Testis (tissue), 2 donors: ENCODE measurements at regions not wholly inside any gene's neighbourhood (a gene's known extent, or its start where the extent isn't known, plus 50 kb on each side); places are given as distances from the start of the nearest gene placed in this dataset.

Experiments used
- DNase-seq: peaks from one replicate; pipeline ENCODE4 v3.0.0-alpha.2; 2019
- H3K27ac ChIP-seq, 2 donors: fragments of 200-600 bp; sonication (generic); one replicate each; pipeline ENCODE4 v1.5.1; 2019
- H3K27me3 ChIP-seq: fragments of 200-600 bp; sonication (generic); one replicate; pipeline ENCODE4 v1.5.1; 2019
- H3K36me3 ChIP-seq: fragments of 200-600 bp; sonication (generic); one replicate; pipeline ENCODE4 v1.5.1; 2017; ENCODE audit warnings: low read depth; ENCODE audit errors: missing control alignments
- H3K4me1 ChIP-seq: fragments of 200-600 bp; sonication (generic); one replicate; pipeline ENCODE4 v1.5.1; 2019
- H3K4me3 ChIP-seq, 2 donors: fragments of 200-600 bp; sonication (generic); one replicate each; pipeline ENCODE4 v1.5.1; 2017 to 2019
- H3K9me3 ChIP-seq: fragments of 200-600 bp; sonication (generic); one replicate; pipeline ENCODE4 v1.5.1; 2017
- CTCF ChIP-seq, 3 experiments: fragments of 450-650 bp in 2 of 3; fragments of 200-600 bp in 1 of 3; sonication (generic) in 1 of 3; IDR thresholded peaks; one replicate each; pipeline ENCODE4 v1.5.1; 2016 to 2019; ENCODE audit warnings: antibody characterized with exemption in 3 of 3, mild to moderate bottlenecking in 2 of 3, moderate library complexity in 1 of 3
- POLR2A ChIP-seq: fragments of 450-650 bp; IDR thresholded peaks from one replicate; pipeline ENCODE4 v1.6.1; 2017; ENCODE audit warnings: antibody characterized with exemption, mild to moderate bottlenecking, moderate library complexity
- WGBS, 2 donors: methylation state at CpG; one replicate each; pipeline ENCODE4 v1.1.5; 2018; 5-methylcytosine and 5-hydroxymethylcytosine counted together
- intact Hi-C: fragments of 100-400 bp; cut with DNase I; formaldehyde crosslinking; loops from one replicate; pipeline ENCODE4 v1.15.1; 2023; ENCODE audit warnings: low total_unique reads

GRCh38 chr5:126271141-126271540 is 152.1 kb upstream of the GRAMD2B start:
- Histone ChIP-seq H3K36me3 (no peaks in the 10 kb centered on the region), H3K9me3 (no peaks in the 10 kb centered on the region), H3K27ac (no peak overlapping the region), H3K4me3 (no peak overlapping the region), H3K4me1 (no peaks in the 10 kb centered on the region), H3K27me3 (no peaks in the 10 kb centered on the region)
- intact Hi-C loops = no loop called here
- WGBS, 2 donors = 96 to 98% methylated on average over 3 of the region's 3 CpGs
- no peak for DNase-seq
- TF ChIP-seq CTCF (IDR thresholded peaks at IDR 0.05) (no peak), POLR2A (no peak)

GRCh38 chr5:126274076-126274762 is 149.0 kb upstream of the GRAMD2B start:
- DNase-seq = no peak
- no peaks in the 10 kb centered on the region for H3K36me3 ChIP-seq
- no peaks in the 10 kb centered on the region for H3K27me3 ChIP-seq
- TF ChIP-seq CTCF (IDR thresholded peaks at IDR 0.05) (no peak), POLR2A (no peak)
- intact Hi-C loops = no loop called here
- 74 to 75% methylated on average over 2 of the region's 2 CpGs for WGBS, 2 donors
- no peaks in the 10 kb centered on the region for H3K4me1 ChIP-seq
- H3K9me3 ChIP-seq = no peaks in the 10 kb centered on the region
- H3K4me3 ChIP-seq = no peak overlapping the region
- H3K27ac ChIP-seq = no peak overlapping the region

GRCh38 chr5:126274763-126275125 is 148.5 kb upstream of the GRAMD2B start:
- H3K4me1 ChIP-seq = no peaks in the 10 kb centered on the region
- no peak overlapping the region for H3K27ac ChIP-seq
- TF ChIP-seq CTCF (IDR thresholded peaks at IDR 0.05) = no peak
- TF ChIP-seq POLR2A = no peak
- H3K36me3 ChIP-seq = no peaks in the 10 kb centered on the region
- no peak overlapping the region for H3K4me3 ChIP-seq
- DNase-seq = no peak
- no peaks in the 10 kb centered on the region for H3K27me3 ChIP-seq
- intact Hi-C loops = no loop called here
- no peaks in the 10 kb centered on the region for H3K9me3 ChIP-seq
- 77 to 89% methylated on average over 3 of the region's 3 CpGs for WGBS, 2 donors

- DNase-seq = no peak
- Histone ChIP-seq H3K4me1 (no peaks in the 10 kb centered on the region), H3K27ac (no peak overlapping the region), H3K27me3 (no peaks in the 10 kb centered on the region), H3K36me3 (no peaks in the 10 kb centered on the region), H3K4me3 (no peak overlapping the region), H3K9me3 (no peaks in the 10 kb centered on the region)
- intact Hi-C loops = no loop called here
- TF ChIP-seq CTCF (IDR thresholded peaks at IDR 0.05) (no peak), POLR2A (no peak)
These were observed 145.4 kb upstream of the GRAMD2B start for GRCh38 chr5:126277762-126278161.

- no peak for TF ChIP-seq CTCF (IDR thresholded peaks at IDR 0.05)
- Histone ChIP-seq H3K4me3 (no peak overlapping the region), H3K36me3 (no peaks in the 10 kb centered on the region), H3K9me3 (no peaks in the 10 kb centered on the region), H3K27me3 (no peaks in the 10 kb centered on the region), H3K27ac (no peak overlapping the region), H3K4me1 (no peaks in the 10 kb centered on the region)
- 38 to 41% methylated on average over 1 of the region's 1 CpG for WGBS, 2 donors
- DNase-seq = no peak
- intact Hi-C loops = no loop called here
These were observed 142.9 kb upstream of the GRAMD2B start for GRCh38 chr5:126280343-126280742.
